ENCODE measurements at regions not wholly inside any gene's neighbourhood (a gene's known extent, or its start where the extent isn't known, plus 50 kb on each side); places are given as distances from the start of the nearest gene placed in this dataset.

DNA sequence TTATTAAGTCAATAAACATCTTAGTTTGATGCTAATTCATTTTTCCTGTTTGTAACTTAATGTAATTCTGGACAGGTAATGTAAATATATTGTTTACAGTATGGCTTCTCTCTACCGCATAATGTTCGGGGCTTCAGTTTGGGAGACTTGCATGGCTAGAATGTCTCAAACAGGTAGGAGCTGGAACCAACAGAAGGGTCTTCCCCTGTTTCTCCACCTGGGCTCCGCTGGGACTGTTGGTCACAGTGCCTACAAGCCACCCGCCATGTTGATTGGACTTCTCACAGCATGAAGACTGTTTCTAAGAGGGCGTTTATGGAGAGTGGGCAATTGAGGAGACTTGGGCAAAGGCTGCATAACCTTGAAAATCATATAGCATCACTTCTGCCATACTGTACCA, 148.6 kb downstream of the UFM1 start:
- SMC1A ChIA-PET (ENCODE audit: uncharacterized antibody, unreplicated experiment) = no interaction called here
- H3K79me2 ChIP-seq (ENCODE audit: control insufficient read depth, insufficient read depth, low read length) = no peaks in the 10 kb centered on the region

DNA sequence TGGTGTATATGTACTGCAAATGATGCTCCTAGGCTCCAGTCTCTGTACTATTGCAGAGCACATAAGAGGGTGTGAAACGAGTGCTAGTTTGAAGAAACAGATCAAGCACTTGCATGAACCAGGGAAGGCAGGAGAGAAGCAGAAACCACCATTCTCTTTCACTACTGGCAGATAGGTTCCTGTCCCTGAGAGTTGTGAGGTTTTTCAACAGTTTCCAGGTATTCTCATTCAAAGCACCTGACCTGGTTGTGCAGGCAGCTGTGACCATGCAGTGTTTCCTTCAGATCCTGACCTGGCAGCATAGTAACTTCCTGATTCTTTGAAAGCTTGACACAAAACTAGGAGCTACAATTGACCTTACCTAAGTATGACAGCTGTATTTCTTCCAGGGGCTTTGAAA, 164.9 kb downstream of the UFM1 start:
- no peak overlapping the region for H3K4me2 ChIP-seq (ENCODE audit: control insufficient read depth, insufficient read depth)
- H2AFZ ChIP-seq (ENCODE audit: control insufficient read depth, low read depth, low read length) = no peak overlapping the region
- H3K36me3 ChIP-seq (ENCODE audit: control insufficient read depth in 2 of 2, insufficient read depth in 2 of 2, low read length in 1 of 2) = no peaks in the 10 kb centered on the region
- TF ChIP-seq BCL11A (IDR thresholded peaks at IDR 0.05; ENCODE audit: low read depth, low read length) (no peak), POLR2A (IDR thresholded peaks at IDR 0.05; ENCODE audit: low read depth, low read length) (no peak), NFIC (IDR thresholded peaks at IDR 0.05; ENCODE audit: low read depth, low read length) (no peak), SP1 (IDR thresholded peaks at IDR 0.05; ENCODE audit: low read depth, low read length) (no peak), RB1 (IDR thresholded peaks at IDR 0.05; ENCODE audit: borderline replicate concordance) (no peak), EGR1 (IDR thresholded peaks at IDR 0.05; ENCODE audit: borderline replicate concordance in 1 of 2, low read depth in 2 of 2, low read length in 2 of 2) (no peak), CEBPB (IDR thresholded peaks at IDR 0.05; ENCODE audit: borderline replicate concordance in 1 of 2, low read depth in 2 of 2, low read length in 2 of 2) (no peak)
- TF ChIP-seq, protein P1, sequence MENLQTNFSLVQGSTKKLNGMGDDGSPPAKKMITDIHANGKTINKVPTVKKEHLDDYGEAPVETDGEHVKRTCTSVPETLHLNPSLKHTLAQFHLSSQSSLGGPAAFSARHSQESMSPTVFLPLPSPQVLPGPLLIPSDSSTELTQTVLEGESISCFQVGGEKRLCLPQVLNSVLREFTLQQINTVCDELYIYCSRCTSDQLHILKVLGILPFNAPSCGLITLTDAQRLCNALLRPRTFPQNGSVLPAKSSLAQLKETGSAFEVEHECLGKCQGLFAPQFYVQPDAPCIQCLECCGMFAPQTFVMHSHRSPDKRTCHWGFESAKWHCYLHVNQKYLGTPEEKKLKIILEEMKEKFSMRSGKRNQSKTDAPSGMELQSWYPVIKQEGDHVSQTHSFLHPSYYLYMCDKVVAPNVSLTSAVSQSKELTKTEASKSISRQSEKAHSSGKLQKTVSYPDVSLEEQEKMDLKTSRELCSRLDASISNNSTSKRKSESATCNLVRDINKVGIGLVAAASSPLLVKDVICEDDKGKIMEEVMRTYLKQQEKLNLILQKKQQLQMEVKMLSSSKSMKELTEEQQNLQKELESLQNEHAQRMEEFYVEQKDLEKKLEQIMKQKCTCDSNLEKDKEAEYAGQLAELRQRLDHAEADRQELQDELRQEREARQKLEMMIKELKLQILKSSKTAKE (IDR thresholded peaks at IDR 0.05; ENCODE audit: low read depth, poor library complexity, severe bottlenecking) = no peak
- TF ChIP-seq, protein P2, sequence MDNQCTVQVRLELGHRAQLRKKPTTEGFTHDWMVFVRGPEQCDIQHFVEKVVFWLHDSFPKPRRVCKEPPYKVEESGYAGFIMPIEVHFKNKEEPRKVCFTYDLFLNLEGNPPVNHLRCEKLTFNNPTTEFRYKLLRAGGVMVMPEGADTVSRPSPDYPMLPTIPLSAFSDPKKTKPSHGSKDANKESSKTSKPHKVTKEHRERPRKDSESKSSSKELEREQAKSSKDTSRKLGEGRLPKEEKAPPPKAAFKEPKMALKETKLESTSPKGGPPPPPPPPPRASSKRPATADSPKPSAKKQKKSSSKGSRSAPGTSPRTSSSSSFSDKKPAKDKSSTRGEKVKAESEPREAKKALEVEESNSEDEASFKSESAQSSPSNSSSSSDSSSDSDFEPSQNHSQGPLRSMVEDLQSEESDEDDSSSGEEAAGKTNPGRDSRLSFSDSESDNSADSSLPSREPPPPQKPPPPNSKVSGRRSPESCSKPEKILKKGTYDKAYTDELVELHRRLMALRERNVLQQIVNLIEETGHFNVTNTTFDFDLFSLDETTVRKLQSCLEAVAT (IDR thresholded peaks at IDR 0.05) = no peak
- DNase-seq (ENCODE audit: low read depth, low spot score) (no peak), ATAC-seq (peak; percentile 14; the same call in 2 of the 3 replicates), FAIRE-seq (no peak)
- no peak overlapping the region for H3K9ac ChIP-seq (ENCODE audit: control insufficient read depth, insufficient read depth, low read length)
- 0% methylated on average over 1 of the region's 1 CpG for WGBS (ENCODE audit: insufficient coverage, insufficient replicate concordance, low lambda C conversion rate, missing lambda C conversion rate)
- no peaks in the 10 kb centered on the region for H3K27me3 ChIP-seq (replicated peaks in 1 of 2; ENCODE audit: control insufficient read depth in 2 of 2, insufficient read depth in 2 of 2, low read length in 1 of 2)
- BruUV-seq (replicated peaks) = no TSS peak
- H3K4me1 ChIP-seq (ENCODE audit: control insufficient read depth, insufficient read depth, low read length) = no peaks in the 10 kb centered on the region
- no peak overlapping the region for H3K27ac ChIP-seq (ENCODE audit: control insufficient read depth, insufficient read depth)
- no peaks in the 10 kb centered on the region for H4K20me1 ChIP-seq (ENCODE audit: control insufficient read depth, insufficient read depth)
- H3K9me3 ChIP-seq (replicated peaks; ENCODE audit: control insufficient read depth, insufficient read depth, low read length) = no peaks in the 10 kb centered on the region
- ChIA-PET POLR2A (no interaction called here), SMC1A (ENCODE audit: uncharacterized antibody, unreplicated experiment) (no interaction called here), CTCF (interaction anchor here (0.6 kb wide), 1 partner anchor 44 kb away, joined by 4 read pairs; no protein-coding TSS in a partner anchor), RAD21 (ENCODE audit: unreplicated experiment) (no interaction called here)
- intact Hi-C loops (cut with micrococcal nuclease; ENCODE audit: unreplicated experiment) = no loop called here
- no peaks in the 10 kb centered on the region for H3K79me2 ChIP-seq (ENCODE audit: control insufficient read depth, insufficient read depth, low read length)
- no peak overlapping the region for H3K4me3 ChIP-seq
- in situ Hi-C loops (cut with MboI) = no loop called here

More for the DNA sequence above, 148.6 kb downstream of the UFM1 start:
- Histone ChIP-seq H3K4me3 (no peak overlapping the region), H3K27me3 (replicated peaks in 1 of 2; ENCODE audit: control insufficient read depth in 2 of 2, insufficient read depth in 2 of 2, low read length in 1 of 2) (no peaks in the 10 kb centered on the region), H2AFZ (ENCODE audit: control insufficient read depth, low read depth, low read length) (no peak overlapping the region), H3K4me1 (ENCODE audit: control insufficient read depth, insufficient read depth, low read length) (no peaks in the 10 kb centered on the region), H4K20me1 (ENCODE audit: control insufficient read depth, insufficient read depth) (no peaks in the 10 kb centered on the region), H3K9me3 (replicated peaks; ENCODE audit: control insufficient read depth, insufficient read depth, low read length) (no peaks in the 10 kb centered on the region), H3K36me3 (ENCODE audit: control insufficient read depth in 2 of 2, insufficient read depth in 2 of 2, low read length in 1 of 2) (no peaks in the 10 kb centered on the region), H3K4me2 (ENCODE audit: control insufficient read depth, insufficient read depth) (no peak overlapping the region), H3K27ac (ENCODE audit: control insufficient read depth, insufficient read depth) (no peak overlapping the region), H3K9ac (ENCODE audit: control insufficient read depth, insufficient read depth, low read length) (no peak overlapping the region)
- TF ChIP-seq NFXL1 (IDR thresholded peaks at IDR 0.05; ENCODE audit: borderline replicate concordance) (no peak), MYB (IDR thresholded peaks at IDR 0.05; ENCODE audit: borderline replicate concordance, low read depth, low read length) (no peak), STAT1 (conservative IDR thresholded peaks at IDR 0.05) (no peak)
- TF ChIP-seq, protein P3, sequence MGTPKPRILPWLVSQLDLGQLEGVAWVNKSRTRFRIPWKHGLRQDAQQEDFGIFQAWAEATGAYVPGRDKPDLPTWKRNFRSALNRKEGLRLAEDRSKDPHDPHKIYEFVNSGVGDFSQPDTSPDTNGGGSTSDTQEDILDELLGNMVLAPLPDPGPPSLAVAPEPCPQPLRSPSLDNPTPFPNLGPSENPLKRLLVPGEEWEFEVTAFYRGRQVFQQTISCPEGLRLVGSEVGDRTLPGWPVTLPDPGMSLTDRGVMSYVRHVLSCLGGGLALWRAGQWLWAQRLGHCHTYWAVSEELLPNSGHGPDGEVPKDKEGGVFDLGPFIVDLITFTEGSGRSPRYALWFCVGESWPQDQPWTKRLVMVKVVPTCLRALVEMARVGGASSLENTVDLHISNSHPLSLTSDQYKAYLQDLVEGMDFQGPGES (IDR thresholded peaks at IDR 0.05) = no peak
- DNase-seq (ENCODE audit: low read depth, low spot score) (no peak), FAIRE-seq (no peak), ATAC-seq (no peak)
- ChIA-PET POLR2A (no interaction called here), CTCF (no interaction called here), RAD21 (ENCODE audit: unreplicated experiment) (no interaction called here)
- intact Hi-C loops (cut with micrococcal nuclease; ENCODE audit: unreplicated experiment) = no loop called here
- no TSS peak for BruUV-seq (replicated peaks)
- in situ Hi-C loops (cut with MboI) = no loop called here
- 54% methylated on average over 5 of the region's 5 CpGs for WGBS (ENCODE audit: insufficient coverage, insufficient replicate concordance, low lambda C conversion rate, missing lambda C conversion rate)

All from GM12878 (cell line).